Loucy (cell line): ENCODE measurements at regions not wholly inside any gene's neighbourhood (a gene's known extent, or its start where the extent isn't known, plus 50 kb on each side); places are given as distances from the start of the nearest gene placed in this dataset.

Experiments
- H2AFZ ChIP-seq: fragments of 200-600 bp; sonication (generic); 2 replicates; pipeline ENCODE4 v1.6.0; 2016; ENCODE audit warnings: antibody characterized with exemption, mild to moderate bottlenecking, low read length, moderate library complexity
- H3F3A ChIP-seq: fragments of 200-600 bp; 2 replicates; pipeline ENCODE4 v1.6.0; 2016; ENCODE audit warnings: antibody characterized with exemption, low read depth, mild to moderate bottlenecking
- H3K27me3 ChIP-seq: fragments of 200-600 bp; sonication (generic); 2 replicates; pipeline ENCODE4 v1.6.1; 2014; ENCODE audit warnings: low read length, mild to moderate bottlenecking; ENCODE audit not compliant: insufficient read depth, poor library complexity, severe bottlenecking
- H3K36me3 ChIP-seq: fragments of 200-600 bp; sonication (generic); 2 replicates; pipeline ENCODE4 v1.6.1; 2016; ENCODE audit warnings: low read length; ENCODE audit not compliant: insufficient read depth
- H3K4me1 ChIP-seq: fragments of 200-600 bp; sonication (generic); 2 replicates; pipeline ENCODE4 v1.5.1; 2014; ENCODE audit warnings: low read length, mild to moderate bottlenecking; ENCODE audit not compliant: insufficient read depth, poor library complexity, severe bottlenecking
- H3K4me2 ChIP-seq: fragments of 200-600 bp; sonication (generic); 2 replicates; pipeline ENCODE4 v1.6.0; 2014; ENCODE audit warnings: antibody characterized with exemption, low read length, low read depth, mild to moderate bottlenecking; ENCODE audit not compliant: poor library complexity, severe bottlenecking
- H3K4me3 ChIP-seq: fragments of 200-600 bp; sonication (generic); 2 replicates; pipeline ENCODE4 v1.5.1; 2014; ENCODE audit warnings: low read length, mild to moderate bottlenecking, mixed read lengths; ENCODE audit not compliant: poor library complexity, severe bottlenecking
- H3K79me2 ChIP-seq: fragments of 200-600 bp; sonication (generic); 2 replicates; pipeline ENCODE4 v1.6.1; 2014; ENCODE audit warnings: low read length; ENCODE audit not compliant: insufficient read depth
- H3K9ac ChIP-seq: fragments of 200-600 bp; sonication (generic); 2 replicates; pipeline ENCODE4 v1.6.0; 2014; ENCODE audit warnings: mild to moderate bottlenecking, low read depth, low read length, moderate library complexity; ENCODE audit not compliant: poor library complexity, severe bottlenecking
- H3K9me2 ChIP-seq: fragments of 200-600 bp; sonication (generic); replicated peaks from 2 replicates; pipeline ENCODE4 v1.6.1; 2016; ENCODE audit warnings: low read depth, low read length, mixed read lengths
- H3K9me3 ChIP-seq: fragments of 200-600 bp; sonication (generic); 2 replicates; pipeline ENCODE4 v1.6.1; 2014; ENCODE audit warnings: mild to moderate bottlenecking, antibody characterized with exemption, low read length, low read depth; ENCODE audit not compliant: insufficient read depth
- H4K20me1 ChIP-seq: fragments of 200-600 bp; sonication (generic); 2 replicates; pipeline ENCODE4 v1.6.0; 2014; ENCODE audit warnings: antibody characterized with exemption, low read length, mild to moderate bottlenecking; ENCODE audit not compliant: insufficient read depth, poor library complexity, severe bottlenecking
- EZH2phosphoT487 ChIP-seq: fragments of 200-600 bp; IDR thresholded peaks from 2 replicates; pipeline ENCODE4 v1.6.1; 2018; ENCODE audit warnings: antibody characterized with exemption, mild to moderate bottlenecking, moderate library complexity, borderline replicate concordance
- TF ChIP-seq, protein P1 (sequence below): fragments of 200-600 bp; sonication (generic); conservative IDR thresholded peaks from 2 replicates; pipeline ENCODE4 v1.5.1; 2014; ENCODE audit warnings: mild to moderate bottlenecking, antibody characterized with exemption, low read length

DNA sequence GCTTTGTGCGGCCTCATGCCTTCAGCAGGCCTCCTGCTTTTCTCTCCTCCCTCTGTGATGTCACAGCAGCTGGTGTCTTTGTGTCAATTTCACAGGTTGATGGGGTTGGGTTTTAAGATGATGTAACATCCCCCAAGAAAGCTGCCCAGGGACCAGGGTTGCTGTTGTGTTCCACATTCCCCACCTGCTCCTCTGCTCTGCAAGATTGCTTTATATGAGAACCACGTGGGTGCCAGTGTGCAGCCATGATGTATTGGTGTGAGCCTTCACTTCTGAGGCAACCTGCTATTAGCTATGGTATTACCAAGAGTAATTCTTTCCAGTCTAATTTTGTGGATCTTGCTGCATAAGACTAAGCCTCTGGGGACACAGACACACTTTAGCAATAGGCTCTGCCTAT, 213.0 kb upstream of the ADAMTS16 start:
- no peak overlapping the region for H3K9ac ChIP-seq
- no peak overlapping the region for H3K4me3 ChIP-seq
- no peaks in the 10 kb centered on the region for H3K9me2 ChIP-seq
- no peaks in the 10 kb centered on the region for H3K36me3 ChIP-seq
- no peaks in the 10 kb centered on the region for H3K4me1 ChIP-seq
- no peak overlapping the region for H3K4me2 ChIP-seq
- H2AFZ ChIP-seq = no peak overlapping the region
- no peak for TF ChIP-seq EZH2phosphoT487
- TF ChIP-seq, protein P1, sequence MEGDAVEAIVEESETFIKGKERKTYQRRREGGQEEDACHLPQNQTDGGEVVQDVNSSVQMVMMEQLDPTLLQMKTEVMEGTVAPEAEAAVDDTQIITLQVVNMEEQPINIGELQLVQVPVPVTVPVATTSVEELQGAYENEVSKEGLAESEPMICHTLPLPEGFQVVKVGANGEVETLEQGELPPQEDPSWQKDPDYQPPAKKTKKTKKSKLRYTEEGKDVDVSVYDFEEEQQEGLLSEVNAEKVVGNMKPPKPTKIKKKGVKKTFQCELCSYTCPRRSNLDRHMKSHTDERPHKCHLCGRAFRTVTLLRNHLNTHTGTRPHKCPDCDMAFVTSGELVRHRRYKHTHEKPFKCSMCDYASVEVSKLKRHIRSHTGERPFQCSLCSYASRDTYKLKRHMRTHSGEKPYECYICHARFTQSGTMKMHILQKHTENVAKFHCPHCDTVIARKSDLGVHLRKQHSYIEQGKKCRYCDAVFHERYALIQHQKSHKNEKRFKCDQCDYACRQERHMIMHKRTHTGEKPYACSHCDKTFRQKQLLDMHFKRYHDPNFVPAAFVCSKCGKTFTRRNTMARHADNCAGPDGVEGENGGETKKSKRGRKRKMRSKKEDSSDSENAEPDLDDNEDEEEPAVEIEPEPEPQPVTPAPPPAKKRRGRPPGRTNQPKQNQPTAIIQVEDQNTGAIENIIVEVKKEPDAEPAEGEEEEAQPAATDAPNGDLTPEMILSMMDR = no peak
- no peaks in the 10 kb centered on the region; the same call in 1 of the 2 replicates for H3K9me3 ChIP-seq
- no peaks in the 10 kb centered on the region for H3F3A ChIP-seq
- no peaks in the 10 kb centered on the region for H4K20me1 ChIP-seq
- no peaks in the 10 kb centered on the region for H3K79me2 ChIP-seq
- H3K27me3 ChIP-seq = no peaks in the 10 kb centered on the region

DNA sequence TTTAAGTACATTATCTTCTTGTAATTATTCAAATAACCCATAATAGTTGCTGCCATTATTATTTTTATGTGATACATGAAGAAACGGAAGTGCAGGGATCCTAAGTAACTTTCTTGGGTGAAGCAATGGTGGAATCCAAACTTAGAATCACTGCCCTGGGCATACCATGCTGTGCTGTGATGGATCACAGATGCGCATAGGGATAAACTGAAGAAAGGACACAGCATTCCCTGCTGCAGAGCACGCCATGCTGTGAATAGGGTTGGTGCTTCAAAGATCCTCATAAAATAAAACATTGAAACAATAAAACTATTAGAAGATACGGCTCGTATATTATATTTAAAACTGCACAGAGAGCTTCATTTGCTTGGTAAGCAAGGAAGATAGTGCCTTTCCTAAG, 211.7 kb upstream of the ADAMTS16 start:
- no peaks in the 10 kb centered on the region for H3K79me2 ChIP-seq
- no peaks in the 10 kb centered on the region; the same call in 1 of the 2 replicates for H3K9me3 ChIP-seq
- H3K4me1 ChIP-seq = no peaks in the 10 kb centered on the region
- no peaks in the 10 kb centered on the region for H4K20me1 ChIP-seq
- no peak overlapping the region for H3K9ac ChIP-seq
- no peaks in the 10 kb centered on the region for H3F3A ChIP-seq
- no peak for TF ChIP-seq EZH2phosphoT487
- TF ChIP-seq, protein P1 = no peak
- no peak overlapping the region for H2AFZ ChIP-seq
- H3K27me3 ChIP-seq = no peaks in the 10 kb centered on the region
- H3K4me2 ChIP-seq = no peak overlapping the region
- no peaks in the 10 kb centered on the region for H3K36me3 ChIP-seq
- no peaks in the 10 kb centered on the region for H3K9me2 ChIP-seq
- H3K4me3 ChIP-seq = no peak overlapping the region

DNA sequence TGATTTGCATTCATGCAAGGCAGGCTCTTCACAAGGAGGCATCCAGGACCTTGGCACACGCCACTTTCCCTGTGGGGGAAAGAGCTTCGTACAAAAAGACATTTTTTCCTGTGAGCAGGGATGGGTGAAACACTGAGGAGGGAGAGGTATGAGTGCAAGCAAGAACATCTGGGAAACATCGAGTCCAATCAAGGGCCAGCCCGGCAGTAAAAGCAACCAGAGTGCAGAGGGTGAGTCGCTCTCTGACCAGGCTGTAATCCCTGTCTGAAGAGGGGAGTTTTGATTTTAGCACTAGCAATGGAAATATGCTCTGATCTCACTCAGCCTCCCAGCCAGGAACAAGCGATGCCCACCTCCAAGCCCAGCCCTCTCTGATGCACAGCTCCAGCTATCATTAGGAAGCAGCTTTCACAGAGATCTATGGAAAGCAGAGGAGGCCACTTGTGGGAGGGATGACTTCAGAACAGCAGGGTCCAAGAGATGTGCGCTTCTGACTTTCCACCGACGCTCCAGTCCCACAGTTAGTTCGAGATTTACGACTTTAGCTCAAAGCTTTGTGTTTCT, 211.0 kb upstream of the ADAMTS16 start:
- H4K20me1 ChIP-seq = no peaks in the 10 kb centered on the region
- H3K27me3 ChIP-seq = no peaks in the 10 kb centered on the region
- no peaks in the 10 kb centered on the region for H3K79me2 ChIP-seq
- H3K9me3 ChIP-seq = no peaks in the 10 kb centered on the region; the same call in 1 of the 2 replicates
- H3K4me3 ChIP-seq = no peak overlapping the region
- no peaks in the 10 kb centered on the region for H3K36me3 ChIP-seq
- TF ChIP-seq, protein P1 = no peak
- no peak for TF ChIP-seq EZH2phosphoT487
- H3K9ac ChIP-seq = no peak overlapping the region
- no peak overlapping the region for H3K4me2 ChIP-seq
- no peak overlapping the region for H2AFZ ChIP-seq
- H3K4me1 ChIP-seq = no peaks in the 10 kb centered on the region
- H3K9me2 ChIP-seq = no peaks in the 10 kb centered on the region
- no peaks in the 10 kb centered on the region for H3F3A ChIP-seq
